Activated T-cell treated with anti-CD3 and anti-CD28 coated beads for 1 hour (primary cell): ENCODE measurements at regions not wholly inside any gene's neighbourhood (a gene's known extent, or its start where the extent isn't known, plus 50 kb on each side); places are given as distances from the start of the nearest gene placed in this dataset.
"Not testable (repeated sequence)": the region's sequence is repeated elsewhere in the genome, so short reads cannot be mapped to it uniquely, and the experiment has no call there.

Source experiments
- DNase-seq: peaks from one replicate; pipeline ENCODE4 v3.0.0-alpha.2; 2020; ENCODE audit warnings: low read depth

DNA sequence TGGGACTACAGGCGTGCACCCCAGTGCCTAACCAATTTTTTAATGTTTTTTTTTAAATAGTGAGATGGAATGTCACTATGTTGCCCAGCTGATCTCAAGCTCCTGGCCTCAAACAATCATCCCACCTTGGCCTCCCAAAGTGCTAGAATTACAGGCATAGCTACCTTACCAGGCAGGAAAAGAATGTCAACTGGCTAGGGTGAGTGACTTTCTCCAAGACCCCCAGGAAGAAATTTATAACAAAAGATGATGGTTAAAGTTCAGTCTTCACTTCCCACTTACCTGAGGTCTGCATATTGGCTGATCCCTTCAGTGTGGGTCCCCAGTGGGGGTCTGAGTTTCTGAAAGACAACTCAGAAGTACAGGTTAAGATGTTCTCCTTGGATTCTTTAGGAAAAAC lies 893.0 kb downstream of the UQCRFS1 start:
- no peak for DNase-seq

- DNase-seq: no peak
Measured at GRCh38 chr19:28319227-28319626, 893.7 kb downstream of the UQCRFS1 start.

DNA sequence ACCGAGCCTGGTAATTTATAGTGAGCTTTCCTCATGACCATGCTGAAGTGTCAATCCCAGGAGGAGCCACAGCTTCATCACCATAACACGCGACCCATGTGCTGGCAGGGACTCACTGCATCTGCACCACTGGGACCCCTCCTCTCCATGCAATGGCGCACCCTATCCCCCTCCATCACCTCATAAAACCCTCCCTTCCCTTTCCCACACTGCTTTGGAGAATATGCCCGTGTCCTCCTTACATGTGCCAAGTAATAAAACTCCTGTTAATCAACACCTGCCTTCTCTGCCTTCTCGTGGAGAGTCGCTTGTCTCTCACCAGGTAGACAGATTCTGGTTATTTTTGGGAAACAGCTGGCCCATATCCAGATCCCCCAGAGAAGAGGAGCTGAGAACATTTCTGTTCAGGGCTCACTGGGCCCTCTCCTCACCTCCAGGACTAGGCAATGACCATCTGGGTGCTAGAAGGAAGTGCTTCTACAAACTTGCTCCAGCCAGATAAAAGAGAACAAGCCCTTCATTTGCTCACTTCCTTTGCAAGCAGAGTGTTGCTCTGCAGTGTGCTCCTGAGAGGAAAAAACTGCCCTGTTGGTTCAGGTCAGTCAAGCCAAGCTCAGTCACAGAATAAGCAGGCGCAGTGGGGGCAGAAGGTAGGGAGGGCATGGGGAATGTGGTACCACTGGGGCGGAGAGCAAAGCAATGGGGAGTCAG lies 894.3 kb downstream of the UQCRFS1 start:
- no peak for DNase-seq

DNA sequence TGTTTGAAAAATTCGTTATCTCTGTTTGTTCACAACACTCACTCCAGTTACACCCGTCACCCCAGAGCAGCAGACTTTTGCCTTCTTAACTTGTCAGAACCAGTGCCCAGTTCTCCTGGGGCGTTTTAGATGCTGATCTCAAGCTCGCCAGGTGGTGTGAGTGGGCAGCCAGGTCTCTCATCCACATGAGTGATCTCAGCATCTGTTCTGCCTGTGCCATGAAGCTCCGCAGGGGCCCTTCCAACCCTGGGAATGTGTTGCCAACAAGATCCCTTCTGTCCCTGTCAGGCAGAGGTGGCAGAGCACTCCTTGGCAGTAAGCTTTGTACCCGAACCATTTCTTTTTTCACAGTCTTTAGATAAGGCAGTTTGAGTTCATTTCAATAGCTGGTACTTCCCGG lies 896.5 kb downstream of the UQCRFS1 start:
- no peak for DNase-seq

- DNase-seq: no peak
Measured at GRCh38 chr19:28314756-28315155, 898.2 kb downstream of the UQCRFS1 start.

GRCh38 chr19:28314287-28314686 lies 898.7 kb downstream of the UQCRFS1 start:
- no peak for DNase-seq

- no peak for DNase-seq
Measured at GRCh38 chr19:28313633-28314032, 899.3 kb downstream of the UQCRFS1 start.

- DNase-seq: no peak
Measured at GRCh38 chr19:28312269-28312668, 900.7 kb downstream of the UQCRFS1 start.

- DNase-seq: not testable (repeated sequence)
Measured at GRCh38 chr19:28310829-28311228, 902.1 kb downstream of the UQCRFS1 start.

DNA sequence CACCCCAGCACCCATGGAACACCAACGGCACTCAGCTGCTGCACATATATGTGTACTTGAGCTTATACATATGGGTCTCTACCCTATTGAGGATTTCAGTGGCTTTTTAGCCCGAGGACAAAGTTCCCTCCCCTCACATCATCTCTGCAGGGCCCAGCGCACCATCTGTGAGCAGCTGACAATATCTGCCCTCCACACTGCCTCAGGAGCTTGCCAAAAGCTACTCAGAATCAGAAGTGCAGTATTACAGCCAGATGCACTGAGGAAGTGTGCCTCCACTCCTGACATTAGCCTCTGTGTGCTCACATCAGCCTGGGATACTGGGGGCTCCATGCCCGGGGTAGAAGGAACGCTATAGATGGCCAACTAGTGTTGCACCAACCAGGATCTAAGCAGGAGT lies 903.9 kb downstream of the UQCRFS1 start:
- no peak for DNase-seq

DNA sequence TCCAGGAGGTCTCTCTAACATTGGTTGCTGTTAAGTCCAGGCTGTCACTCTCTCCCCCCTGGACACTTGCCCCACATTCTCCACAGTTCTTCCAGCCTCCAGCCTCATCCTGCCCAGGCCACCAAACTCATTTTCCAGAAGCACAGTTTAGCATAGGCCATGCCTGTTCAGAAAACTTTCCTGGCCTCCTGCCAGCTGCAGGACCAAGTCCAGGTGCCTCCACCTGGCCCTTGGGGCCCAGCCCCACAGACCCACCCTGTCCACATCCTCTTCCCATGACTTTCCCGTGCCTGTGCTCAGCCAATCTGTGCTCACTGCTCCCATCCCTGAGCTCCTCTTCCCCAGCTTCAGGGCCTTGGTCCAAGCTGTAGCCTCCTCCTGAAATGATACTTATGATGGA lies 905.0 kb downstream of the UQCRFS1 start:
- no peak for DNase-seq

GRCh38 chr19:28307487-28307886 lies 905.5 kb downstream of the UQCRFS1 start:
- DNase-seq: no peak

GRCh38 chr19:28305513-28305912 lies 907.4 kb downstream of the UQCRFS1 start:
- no peak for DNase-seq

DNA sequence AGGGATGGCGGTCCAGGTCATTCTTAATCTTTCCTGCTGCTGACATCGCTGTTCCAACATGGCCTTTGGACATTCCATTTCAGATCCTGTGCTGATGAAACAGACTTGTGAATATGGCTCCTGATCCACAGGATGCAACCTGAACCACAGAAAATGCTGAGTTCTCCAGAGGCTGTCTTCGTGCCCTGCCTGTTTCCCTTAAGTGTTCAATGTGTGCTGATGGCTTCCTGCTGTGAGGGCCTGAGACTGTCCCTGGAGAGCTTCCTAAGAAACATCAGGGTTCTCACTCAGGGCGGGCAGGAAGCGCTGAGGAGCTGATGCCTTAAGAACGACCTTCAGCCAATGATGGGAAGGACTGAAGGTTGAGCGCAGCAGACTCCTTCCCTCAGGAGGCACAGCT lies 909.4 kb downstream of the UQCRFS1 start:
- DNase-seq: no peak

DNA sequence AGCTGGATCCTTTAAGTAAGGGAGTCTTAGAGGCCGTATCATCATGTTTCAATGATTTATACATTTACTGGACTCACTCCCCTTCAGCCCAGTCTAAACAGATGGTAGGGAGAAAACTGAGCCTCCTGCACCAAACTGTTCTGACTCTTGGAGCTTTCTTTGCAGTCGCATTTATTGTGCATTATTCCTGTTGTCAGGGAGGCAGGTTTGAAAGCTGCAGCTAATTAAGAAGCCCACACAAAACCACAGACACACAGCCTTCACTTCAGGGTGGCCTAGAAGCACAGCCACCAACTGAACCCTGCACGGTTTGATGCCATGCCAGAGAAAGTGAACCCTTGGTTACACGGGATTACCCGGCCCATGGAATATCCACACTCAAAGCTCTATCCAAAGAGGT lies 911.0 kb downstream of the UQCRFS1 start:
- no peak for DNase-seq

GRCh38 chr19:28301463-28301862 lies 911.5 kb downstream of the UQCRFS1 start:
- no peak for DNase-seq

DNA sequence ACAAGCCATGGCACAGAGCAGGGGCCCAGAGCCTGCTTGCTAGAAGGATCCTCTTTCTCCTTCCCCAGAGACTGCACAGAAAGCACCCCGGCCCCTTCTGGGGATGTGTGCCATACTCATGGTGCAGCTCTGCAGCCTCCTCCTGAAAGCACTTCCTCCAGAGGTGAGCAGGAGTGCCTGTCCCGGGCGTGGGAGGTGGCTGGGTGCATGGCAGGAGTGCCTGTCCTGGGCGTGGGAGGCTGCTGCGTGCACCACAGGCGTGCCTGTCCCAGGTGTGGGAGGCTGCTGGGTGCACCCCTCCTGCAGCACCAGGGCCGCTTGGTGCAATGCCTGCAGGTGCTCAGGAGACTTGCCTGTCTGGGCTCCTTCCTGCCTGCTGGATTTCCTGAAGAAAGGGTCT lies 913.3 kb downstream of the UQCRFS1 start:
- DNase-seq: no peak

DNA sequence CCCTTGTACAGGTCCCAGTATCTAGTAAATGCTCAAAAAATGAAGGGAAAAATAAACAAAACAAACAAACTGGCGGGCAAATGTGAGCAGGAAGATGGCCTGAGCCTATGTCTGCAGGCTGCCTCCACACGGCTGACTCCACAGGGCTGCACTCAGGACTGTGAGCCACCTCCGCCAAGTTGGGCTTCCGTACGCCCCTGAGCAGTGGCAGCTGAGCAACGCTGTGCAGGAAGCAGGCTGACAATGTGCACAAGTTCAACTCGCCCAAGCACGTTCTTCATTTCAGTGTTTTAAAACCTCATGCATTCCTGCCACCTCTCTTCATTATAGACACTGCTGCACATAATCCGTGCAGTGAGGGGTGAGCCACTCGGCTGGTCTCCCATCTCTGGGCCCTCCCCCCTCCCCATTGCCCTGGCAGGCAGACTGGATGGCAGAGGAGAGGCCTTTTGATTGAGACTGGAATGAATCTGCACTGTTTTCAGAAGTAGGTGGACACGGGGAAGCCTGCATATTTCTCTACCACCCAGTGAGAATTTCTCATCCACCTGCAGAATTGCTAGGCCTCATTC lies 915.3 kb downstream of the UQCRFS1 start:
- DNase-seq: no peak

DNA sequence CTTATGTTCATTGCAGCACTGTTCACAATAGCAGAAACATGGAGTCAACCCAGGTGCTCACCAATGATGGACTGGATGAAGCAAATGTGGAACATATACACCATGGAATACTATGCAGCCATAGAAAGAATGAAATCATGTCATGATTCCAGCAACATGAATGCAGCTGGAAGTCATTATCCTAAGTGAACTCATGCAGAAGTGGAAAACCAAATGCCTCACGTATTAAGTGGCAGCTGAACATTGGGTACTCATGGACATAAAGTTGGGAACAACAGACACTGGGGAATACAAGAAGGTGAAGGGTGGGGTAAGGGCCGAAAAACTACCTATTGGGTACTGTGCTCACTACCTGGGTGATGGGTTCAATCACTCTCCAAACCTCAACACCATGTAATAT lies 915.9 kb downstream of the UQCRFS1 start:
- no peak for DNase-seq

GRCh38 chr19:28296506-28296905 lies 916.4 kb downstream of the UQCRFS1 start:
- DNase-seq: no peak

DNA sequence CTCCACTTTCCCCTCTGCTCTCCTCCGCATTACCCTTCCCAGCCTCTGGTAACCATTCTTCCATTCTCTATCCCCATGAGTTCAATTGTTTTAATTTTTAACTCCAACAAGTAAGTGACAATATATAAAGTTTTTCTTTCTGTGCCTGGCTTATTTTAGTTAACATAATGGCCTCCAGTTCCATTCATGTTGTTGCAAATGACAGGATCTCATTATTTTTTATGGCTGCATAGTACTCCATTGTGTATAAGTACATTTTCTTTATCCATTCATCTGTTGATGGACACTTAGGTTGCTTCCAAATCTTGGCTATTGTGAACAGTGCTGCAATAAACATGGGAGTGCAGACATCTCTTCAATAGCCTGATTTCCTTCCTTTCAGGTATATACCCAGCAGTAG lies 918.0 kb downstream of the UQCRFS1 start:
- DNase-seq: not testable (repeated sequence)

- DNase-seq: no peak
Measured at GRCh38 chr19:28294395-28294794, 918.6 kb downstream of the UQCRFS1 start.

GRCh38 chr19:28293685-28294084 lies 919.3 kb downstream of the UQCRFS1 start:
- DNase-seq: no peak

- DNase-seq: no peak
Measured at GRCh38 chr19:28292822-28293500, 920.0 kb downstream of the UQCRFS1 start.
